AG10803 (cell line): ENCODE measurements at regions not wholly inside any gene's neighbourhood (a gene's known extent, or its start where the extent isn't known, plus 50 kb on each side); places are given as distances from the start of the nearest gene placed in this dataset.

Experiments
- DNase-seq: peaks from one replicate; pipeline ENCODE4 v3.0.0; 2010; ENCODE audit warnings: low read depth
- H3K4me3 ChIP-seq: 2 replicates; pipeline ENCODE4 v1.5.1; 2011; ENCODE audit warnings: mild to moderate bottlenecking, low read length, control low read depth
- CTCF ChIP-seq: conservative IDR thresholded peaks from 2 replicates; pipeline ENCODE4 v1.5.1; 2011; ENCODE audit warnings: mild to moderate bottlenecking, low read length, control low read depth, inconsistent platforms

DNA sequence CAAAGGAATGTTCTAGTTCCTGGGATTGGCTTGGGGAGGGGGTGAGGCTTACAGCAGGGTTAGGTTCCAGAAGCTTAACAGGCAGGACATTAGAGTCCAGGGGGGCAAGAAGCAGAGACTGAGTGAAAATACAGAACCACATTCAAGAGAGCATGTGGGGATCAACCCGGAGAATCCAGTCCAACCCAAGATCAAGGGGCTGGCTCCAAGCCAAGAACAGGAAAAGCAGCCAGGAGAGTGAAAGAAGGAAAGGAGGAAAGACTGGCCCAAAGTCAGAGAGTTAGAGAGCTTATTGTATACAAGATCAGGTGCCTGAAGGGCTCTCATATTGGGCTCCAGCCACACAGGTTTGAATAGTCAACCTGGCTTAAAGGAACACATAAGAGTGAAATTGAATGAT lies 190.3 kb upstream of the CDKN3 start:
- DNase-seq = no peak
- H3K4me3 ChIP-seq = no peak overlapping the region
- TF ChIP-seq CTCF = no peak

DNA sequence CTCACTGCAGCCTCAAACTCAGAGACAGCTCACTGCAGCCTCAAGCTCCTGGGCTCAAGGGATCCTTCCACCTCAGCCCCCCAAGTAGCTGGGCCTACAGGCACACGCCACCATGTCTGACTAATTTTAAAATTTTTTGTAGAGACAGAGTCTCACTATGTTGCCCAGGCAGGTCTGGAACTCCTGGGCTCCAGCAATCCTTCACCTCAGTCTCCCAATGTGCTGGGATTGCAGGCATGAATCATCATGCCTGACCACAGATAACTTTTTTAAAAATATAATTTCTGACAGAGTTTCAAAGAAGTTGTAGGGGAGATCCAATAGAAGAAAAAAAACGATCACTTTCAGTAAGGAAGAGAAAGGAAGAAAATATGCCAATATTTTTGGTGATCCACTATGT lies 189.7 kb upstream of the CDKN3 start:
- H3K4me3 ChIP-seq = no peak overlapping the region
- DNase-seq = peak; percentile 54
- TF ChIP-seq CTCF = no peak

- H3K4me3 ChIP-seq = no peak overlapping the region
- no peak for TF ChIP-seq CTCF
- DNase-seq = peak; percentile 75
Measured at GRCh38 chr14:54207476-54208462, 189.0 kb upstream of the CDKN3 start.

DNA sequence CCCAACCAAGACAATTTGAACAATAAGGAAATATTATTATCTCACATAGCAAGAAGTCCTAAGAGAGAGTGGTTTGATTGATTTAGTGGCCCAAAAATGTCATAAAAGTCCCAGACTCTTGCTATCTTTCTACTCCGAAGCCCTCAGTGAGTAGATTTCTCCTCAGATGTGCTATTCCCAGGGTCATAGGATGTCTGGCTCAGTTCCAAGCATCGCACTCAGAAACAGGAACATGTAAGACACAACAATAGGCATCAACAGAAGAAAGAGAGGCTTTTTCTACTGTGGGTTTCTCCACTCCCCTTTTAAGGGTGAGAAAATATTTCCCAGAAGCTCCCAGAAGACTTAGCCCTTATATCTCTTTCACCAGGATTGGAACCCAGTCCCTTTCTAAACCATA lies 188.1 kb upstream of the CDKN3 start:
- no peak for DNase-seq
- no peak for TF ChIP-seq CTCF

DNA sequence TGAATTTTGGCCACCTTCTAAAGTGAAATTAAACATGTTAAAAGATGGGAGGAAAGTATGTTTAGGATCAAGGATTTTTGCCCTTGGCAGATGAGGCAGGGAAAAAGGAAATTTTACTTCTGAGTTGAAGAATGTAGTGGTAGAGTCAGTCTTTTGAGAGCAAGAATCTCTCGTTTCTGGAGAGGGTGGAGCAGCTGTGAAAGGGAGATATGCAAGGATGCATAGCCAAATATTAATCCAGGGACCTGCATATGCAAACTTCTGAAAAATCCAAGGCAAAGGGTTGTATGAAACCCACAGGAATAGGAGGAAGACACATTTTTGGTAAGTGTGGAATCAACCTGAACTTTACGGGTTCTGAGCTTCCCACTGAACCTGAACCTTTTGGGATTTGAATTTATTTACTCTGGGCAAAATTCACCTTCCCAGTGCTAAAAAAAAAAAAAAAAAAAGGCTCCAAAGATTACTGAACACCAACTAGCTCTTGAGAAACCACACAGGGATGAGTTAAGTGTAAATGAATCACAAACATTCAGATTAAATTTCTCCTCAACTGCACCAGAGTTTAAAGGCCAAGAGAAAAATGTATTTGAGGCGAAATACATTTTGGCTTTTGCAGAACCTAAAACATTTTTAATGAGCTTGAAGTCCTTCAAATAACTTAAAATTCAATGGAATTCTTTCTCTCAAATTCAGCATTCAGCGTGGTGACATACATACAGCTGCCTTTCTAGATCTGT lies 187.1 kb upstream of the CDKN3 start:
- no peak overlapping the region for H3K4me3 ChIP-seq
- no peak for TF ChIP-seq CTCF
- peak; percentile 79 for DNase-seq

More for the DNA sequence above, 188.1 kb upstream of the CDKN3 start:
- no peak overlapping the region for H3K4me3 ChIP-seq

- H3K4me3 ChIP-seq = no peak overlapping the region; the same call in 1 of the 2 replicates
- peak; percentile 93 for DNase-seq
- TF ChIP-seq CTCF = no peak
Measured at GRCh38 chr14:54211551-54212308, 185.1 kb upstream of the CDKN3 start.
